Neutrophil (primary cell): ENCODE measurements at regions not wholly inside any gene's neighbourhood (a gene's known extent, or its start where the extent isn't known, plus 50 kb on each side); places are given as distances from the start of the nearest gene placed in this dataset.

Source experiments
- H3K27ac ChIP-seq: fragments of 200-600 bp; sonication (generic); 2 replicates; pipeline ENCODE4 v1.5.1; 2016; ENCODE audit warnings: mild to moderate bottlenecking, moderate library complexity
- H3K27me3 ChIP-seq: fragments of 200-600 bp; sonication (generic); 2 replicates; pipeline ENCODE4 v1.6.0; 2016; ENCODE audit warnings: mild to moderate bottlenecking
- H3K36me3 ChIP-seq: fragments of 200-600 bp; sonication (generic); 2 replicates; pipeline ENCODE4 v1.5.1; 2017
- H3K4me1 ChIP-seq, 2 experiments: fragments of 200-600 bp in 1 of 2; sonication (generic) in 1 of 2; 1 replicate in 1 of 2; 2 replicates in 1 of 2; pipeline versions ENCODE4 v1.5.1 to v1.6.1; 2013 to 2016; ENCODE audit warnings: low read depth in 1 of 2, low read length in 1 of 2, mild to moderate bottlenecking in 1 of 2, moderate library complexity in 1 of 2; ENCODE audit not compliant: control insufficient read depth in 1 of 2, insufficient read depth in 1 of 2
- H3K4me3 ChIP-seq, 2 experiments: fragments of 200-600 bp in 1 of 2; sonication (generic) in 1 of 2; 1 replicate in 1 of 2; 2 replicates in 1 of 2; pipeline ENCODE4 v1.5.1; 2013 to 2016; ENCODE audit warnings: low read depth in 1 of 2, low read length in 1 of 2, mild to moderate bottlenecking in 1 of 2, moderate library complexity in 1 of 2
- H3K9me3 ChIP-seq: fragments of 200-600 bp; sonication (generic); 2 replicates; pipeline ENCODE4 v1.5.1; 2016
- TF ChIP-seq, protein P1 (sequence below): fragments of 200-600 bp; sonication (generic); IDR thresholded peaks from 2 replicates; pipeline ENCODE4 v1.5.1; 2016; ENCODE audit warnings: antibody characterized with exemption

DNA sequence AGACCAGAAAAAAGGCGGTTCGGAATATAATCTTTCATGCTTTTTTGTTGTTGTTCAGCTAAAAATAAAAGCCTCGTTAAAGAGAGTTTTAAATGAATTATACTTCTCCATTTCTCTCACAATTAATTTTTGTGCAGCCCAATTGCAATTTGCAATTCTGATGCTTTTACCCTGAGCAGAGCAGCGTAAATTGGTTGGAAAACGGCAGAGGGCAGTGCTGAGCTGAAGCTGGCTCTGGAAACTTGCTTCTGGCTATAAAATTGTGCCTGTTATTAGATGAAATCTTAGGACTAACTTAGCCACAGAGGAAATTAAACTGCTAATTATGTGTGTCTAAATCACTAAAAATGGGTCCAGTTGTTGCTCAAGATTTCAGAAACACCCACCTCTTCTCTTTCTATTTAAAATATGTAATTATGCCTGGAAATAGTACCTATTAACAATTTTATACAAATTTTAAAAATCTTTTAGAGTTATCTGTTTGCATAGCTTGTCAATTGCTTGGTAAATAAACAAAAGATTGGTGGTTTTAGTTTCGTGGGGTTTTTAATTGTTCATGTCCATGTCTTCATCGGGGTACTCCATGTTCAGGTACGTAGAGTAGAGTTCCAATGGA is 441.8 kb upstream of the TLE4 start:
- no peaks in the 10 kb centered on the region for H3K36me3 ChIP-seq
- TF ChIP-seq, protein P1, sequence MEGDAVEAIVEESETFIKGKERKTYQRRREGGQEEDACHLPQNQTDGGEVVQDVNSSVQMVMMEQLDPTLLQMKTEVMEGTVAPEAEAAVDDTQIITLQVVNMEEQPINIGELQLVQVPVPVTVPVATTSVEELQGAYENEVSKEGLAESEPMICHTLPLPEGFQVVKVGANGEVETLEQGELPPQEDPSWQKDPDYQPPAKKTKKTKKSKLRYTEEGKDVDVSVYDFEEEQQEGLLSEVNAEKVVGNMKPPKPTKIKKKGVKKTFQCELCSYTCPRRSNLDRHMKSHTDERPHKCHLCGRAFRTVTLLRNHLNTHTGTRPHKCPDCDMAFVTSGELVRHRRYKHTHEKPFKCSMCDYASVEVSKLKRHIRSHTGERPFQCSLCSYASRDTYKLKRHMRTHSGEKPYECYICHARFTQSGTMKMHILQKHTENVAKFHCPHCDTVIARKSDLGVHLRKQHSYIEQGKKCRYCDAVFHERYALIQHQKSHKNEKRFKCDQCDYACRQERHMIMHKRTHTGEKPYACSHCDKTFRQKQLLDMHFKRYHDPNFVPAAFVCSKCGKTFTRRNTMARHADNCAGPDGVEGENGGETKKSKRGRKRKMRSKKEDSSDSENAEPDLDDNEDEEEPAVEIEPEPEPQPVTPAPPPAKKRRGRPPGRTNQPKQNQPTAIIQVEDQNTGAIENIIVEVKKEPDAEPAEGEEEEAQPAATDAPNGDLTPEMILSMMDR, result no peak
- no peaks in the 10 kb centered on the region for H3K27me3 ChIP-seq
- H3K4me3 ChIP-seq, result no peak overlapping the region
- peaks cover 0 to under 1% of the 10 kb centered on the region in 2 experiments for H3K4me1 ChIP-seq
- no peak overlapping the region for H3K27ac ChIP-seq
- H3K9me3 ChIP-seq, result no peaks in the 10 kb centered on the region

DNA sequence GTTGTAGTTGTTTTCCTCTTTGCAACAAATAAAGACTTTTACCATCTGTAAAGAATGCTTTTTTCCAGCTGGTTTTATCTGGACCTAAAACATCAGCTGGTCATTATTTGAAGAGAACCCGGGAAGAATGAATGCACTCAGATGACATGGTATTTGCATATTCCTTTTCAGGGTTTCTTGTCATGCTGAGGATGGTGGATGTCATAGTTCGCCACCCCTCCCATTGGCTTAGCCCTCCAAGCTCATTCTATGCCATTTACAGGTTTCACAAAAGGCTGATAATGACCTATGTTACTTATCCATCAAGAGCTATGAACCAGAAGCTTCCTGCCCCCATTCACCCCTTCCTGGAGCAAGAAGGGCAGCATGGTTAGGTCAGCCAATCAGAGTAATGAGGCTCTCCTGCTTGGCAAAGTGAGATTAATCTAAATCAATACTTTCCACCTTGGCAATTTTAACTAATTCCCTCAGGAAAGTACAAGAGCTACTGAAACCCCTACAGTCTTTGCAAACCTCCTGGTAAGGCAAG is 440.5 kb upstream of the TLE4 start:
- no peaks in the 10 kb centered on the region for H3K27me3 ChIP-seq
- H3K36me3 ChIP-seq, result no peaks in the 10 kb centered on the region
- H3K4me3 ChIP-seq, result no peak overlapping the region
- TF ChIP-seq, protein P1, result no peak
- peaks cover 7 to 13% of the 10 kb centered on the region in 2 experiments for H3K4me1 ChIP-seq
- no peaks in the 10 kb centered on the region for H3K9me3 ChIP-seq
- no peak overlapping the region for H3K27ac ChIP-seq

DNA sequence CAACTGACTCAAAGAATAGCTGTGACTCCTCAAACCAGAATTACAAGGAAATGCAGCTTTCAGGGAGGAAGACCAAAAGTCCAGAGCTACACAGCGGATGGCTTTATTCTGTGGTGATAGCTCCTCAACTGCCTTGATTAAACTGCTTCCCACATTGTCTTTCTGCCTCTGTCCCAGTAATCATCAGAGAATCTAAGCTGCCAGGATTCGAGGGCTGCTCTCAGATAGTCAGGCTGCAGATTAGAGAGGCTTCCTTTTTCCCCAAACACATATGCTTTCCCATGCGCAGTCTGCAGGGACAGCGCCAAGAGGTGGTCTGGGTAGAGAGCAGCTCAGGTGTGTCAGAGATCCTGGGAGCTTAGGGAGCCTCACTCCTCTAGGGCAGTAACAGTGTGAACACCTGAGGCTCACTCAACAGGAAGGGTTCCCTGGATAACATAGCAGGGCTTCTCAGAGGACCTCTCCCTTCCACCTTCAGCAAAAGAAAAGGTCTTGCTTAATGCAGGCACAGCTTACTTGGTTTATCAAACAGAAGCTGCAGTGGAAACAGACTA is 439.9 kb upstream of the TLE4 start:
- H3K4me1 ChIP-seq, result peaks cover 7 to 16% of the 10 kb centered on the region in 2 experiments
- H3K36me3 ChIP-seq, result no peaks in the 10 kb centered on the region
- no peaks in the 10 kb centered on the region for H3K27me3 ChIP-seq
- no peaks in the 10 kb centered on the region for H3K9me3 ChIP-seq
- no peak overlapping the region for H3K27ac ChIP-seq
- H3K4me3 ChIP-seq, result no peak overlapping the region
- TF ChIP-seq, protein P1, result no peak

DNA sequence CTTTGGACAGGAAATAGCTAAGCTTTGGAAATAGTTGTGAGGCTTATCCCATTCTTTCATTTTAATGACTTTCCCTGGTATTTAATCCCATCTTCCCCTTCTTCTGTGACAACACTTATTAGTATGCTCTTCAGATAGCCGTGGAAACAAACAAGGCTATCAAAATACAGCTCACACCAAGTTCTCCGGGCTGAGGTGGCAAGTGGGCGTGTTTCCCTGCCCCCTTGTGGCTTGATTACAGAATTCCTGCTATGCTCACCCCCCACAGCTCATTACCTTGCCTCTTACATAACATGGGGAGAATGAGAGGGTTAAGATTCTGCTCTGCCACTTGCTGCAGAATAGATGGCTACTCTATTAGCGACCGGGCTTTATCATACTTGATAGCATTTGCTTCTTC is 437.1 kb upstream of the TLE4 start:
- no peaks in the 10 kb centered on the region for H3K36me3 ChIP-seq
- TF ChIP-seq, protein P1, result no peak
- H3K27ac ChIP-seq, result no peak overlapping the region
- no peaks in the 10 kb centered on the region for H3K27me3 ChIP-seq
- H3K4me1 ChIP-seq, result peaks cover 7 to 16% of the 10 kb centered on the region in 2 experiments
- no peaks in the 10 kb centered on the region for H3K9me3 ChIP-seq
- H3K4me3 ChIP-seq, result no peak overlapping the region

DNA sequence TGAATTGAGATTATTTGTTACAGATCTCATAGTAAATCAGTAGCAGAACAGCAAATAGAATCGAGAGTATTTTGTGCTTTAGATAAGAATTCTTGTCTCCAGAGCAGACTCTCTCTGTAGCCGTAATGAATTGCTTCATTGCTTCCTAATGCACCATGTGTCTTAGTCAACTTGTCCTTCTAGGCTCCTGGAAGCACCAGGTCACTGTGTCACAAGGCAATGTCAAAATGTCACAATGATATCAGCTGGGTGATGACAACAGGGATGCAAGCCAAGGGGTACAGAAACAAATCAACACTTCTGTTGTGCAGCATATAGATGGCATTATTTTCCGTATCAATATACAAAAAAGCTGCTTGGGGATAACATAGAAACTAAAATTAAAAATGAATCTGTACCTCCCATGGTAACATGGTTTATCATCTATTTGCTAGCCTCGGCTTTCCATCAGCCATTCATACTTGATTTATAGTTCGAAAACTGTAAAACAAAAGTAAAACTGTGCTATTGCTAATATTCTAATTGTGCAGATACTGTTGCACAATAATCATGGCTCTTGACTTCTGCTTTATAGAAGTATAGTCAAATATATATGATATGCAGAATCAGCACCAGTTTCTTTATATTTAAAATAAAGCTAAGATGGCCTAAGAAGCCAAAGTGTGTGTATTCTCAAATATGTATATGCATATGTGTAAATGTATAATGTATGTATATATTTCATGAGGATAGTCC is 435.9 kb upstream of the TLE4 start:
- H3K9me3 ChIP-seq, result no peaks in the 10 kb centered on the region
- H3K4me1 ChIP-seq, result peaks cover 13 to 24% of the 10 kb centered on the region in 2 experiments
- H3K36me3 ChIP-seq, result no peaks in the 10 kb centered on the region
- TF ChIP-seq, protein P1, result no peak
- peak overlapping the region; percentile 5 for H3K27ac ChIP-seq
- no peaks in the 10 kb centered on the region for H3K27me3 ChIP-seq
- no peak overlapping the region for H3K4me3 ChIP-seq
